Calu3 (cell line): ENCODE measurements at regions not wholly inside any gene's neighbourhood (a gene's known extent, or its start where the extent isn't known, plus 50 kb on each side); places are given as distances from the start of the nearest gene placed in this dataset.

Experiments used
- BruUV-seq: library from RNA; stranded (reverse); fragments of 400-500 nt; replicated peaks from 2 replicates; lab custom pipeline; 2021; lab: Mats Ljungman, UMichigan
- CTCF ChIA-PET: fragments of 300-600 bp; sonication (Branson Sonifier 250); formaldehyde crosslinking; loops from one replicate; lab custom pipeline; 2022; ENCODE audit warnings: antibody characterized with exemption; lab: Charles Lee
- DNase-seq: peaks from one replicate; pipeline ENCODE4 v3.0.0; 2022
- H3K27ac Mint-ChIP-seq: one replicate; pipeline ENCODE4 v1.8.0; 2022; ENCODE audit warnings: mixed read lengths; ENCODE audit not compliant: unreplicated experiment
- H3K27me3 Mint-ChIP-seq: one replicate; pipeline ENCODE4 v1.8.0; 2022; ENCODE audit warnings: mixed read lengths; ENCODE audit not compliant: unreplicated experiment
- H3K36me3 Mint-ChIP-seq: one replicate; pipeline ENCODE4 v1.8.0; 2022; ENCODE audit warnings: mild to moderate bottlenecking, moderate library complexity, mixed read lengths; ENCODE audit not compliant: insufficient read depth, unreplicated experiment
- H3K4me1 Mint-ChIP-seq: one replicate; pipeline ENCODE4 v1.8.0; 2022; ENCODE audit warnings: mild to moderate bottlenecking, low read depth, mixed read lengths; ENCODE audit not compliant: unreplicated experiment
- H3K4me3 Mint-ChIP-seq: one replicate; pipeline ENCODE4 v1.8.0; 2022; ENCODE audit warnings: mild to moderate bottlenecking, low read depth, moderate library complexity, mixed read lengths; ENCODE audit not compliant: unreplicated experiment
- H3K9me3 Mint-ChIP-seq: one replicate; pipeline ENCODE4 v1.8.0; 2022; ENCODE audit warnings: low read depth, mixed read lengths; ENCODE audit not compliant: unreplicated experiment
- CTCF ChIP-seq: fragments of 200-600 bp; IDR thresholded peaks from one replicate; pipeline ENCODE4 v1.8.0; 2022; ENCODE audit warnings: antibody characterized with exemption; ENCODE audit not compliant: unreplicated experiment
- intact Hi-C: fragments of 100-400 bp; cut with micrococcal nuclease; formaldehyde crosslinking; loops from one replicate; pipeline ENCODE4 v1.10.0; 2022; ENCODE audit not compliant: unreplicated experiment

GRCh38 chr6:130314271-130314670, 51.5 kb upstream of the TMEM200A start:
- H3K27me3 Mint-ChIP-seq = no peaks in the 10 kb centered on the region
- TF ChIP-seq CTCF = no peak
- BruUV-seq = no TSS peak
- no peaks in the 10 kb centered on the region for H3K36me3 Mint-ChIP-seq
- H3K9me3 Mint-ChIP-seq = no peaks in the 10 kb centered on the region
- intact Hi-C loops = no loop called here
- H3K27ac Mint-ChIP-seq = no peak overlapping the region
- H3K4me3 Mint-ChIP-seq = no peak overlapping the region
- CTCF ChIA-PET = no interaction called here
- no peak for DNase-seq
- H3K4me1 Mint-ChIP-seq = no peaks in the 10 kb centered on the region

- Mint-ChIP-seq H3K4me1 (no peaks in the 10 kb centered on the region), H3K4me3 (no peak overlapping the region), H3K36me3 (no peaks in the 10 kb centered on the region), H3K27ac (no peak overlapping the region), H3K9me3 (no peaks in the 10 kb centered on the region), H3K27me3 (no peaks in the 10 kb centered on the region)
- BruUV-seq = no TSS peak
- TF ChIP-seq CTCF = no peak
- intact Hi-C loops = no loop called here
- no peak for DNase-seq
- CTCF ChIA-PET = no interaction called here
Measured at GRCh38 chr6:130313206-130313605, 52.6 kb upstream of the TMEM200A start.

- Mint-ChIP-seq H3K27me3 (no peaks in the 10 kb centered on the region), H3K4me3 (no peak overlapping the region), H3K9me3 (no peaks in the 10 kb centered on the region), H3K27ac (no peak overlapping the region), H3K4me1 (no peaks in the 10 kb centered on the region), H3K36me3 (no peaks in the 10 kb centered on the region)
- intact Hi-C loops = no loop called here
- DNase-seq = no peak
- CTCF ChIA-PET = no interaction called here
- TF ChIP-seq CTCF = no peak
- BruUV-seq = no TSS peak
Measured at GRCh38 chr6:130309028-130309427, 56.8 kb upstream of the TMEM200A start.

- CTCF ChIA-PET = interaction anchor here (0.7 to 1.3 kb wide), 6 partner anchors 11 to 396 kb away, joined by 3 to 6 read pairs (median 3); no protein-coding TSS in a partner anchor
- Mint-ChIP-seq H3K27ac (no peak overlapping the region), H3K4me1 (no peaks in the 10 kb centered on the region), H3K4me3 (no peak overlapping the region), H3K27me3 (no peaks in the 10 kb centered on the region), H3K9me3 (no peaks in the 10 kb centered on the region), H3K36me3 (no peaks in the 10 kb centered on the region)
- intact Hi-C loops = no loop called here
- no peak for TF ChIP-seq CTCF
- BruUV-seq = no TSS peak
- DNase-seq = no peak
Measured at GRCh38 chr6:130307752-130308361, 58.0 kb upstream of the TMEM200A start.
